ENCODE measurements at regions not wholly inside any gene's neighbourhood (a gene's known extent, or its start where the extent isn't known, plus 50 kb on each side); places are given as distances from the start of the nearest gene placed in this dataset.

DNA sequence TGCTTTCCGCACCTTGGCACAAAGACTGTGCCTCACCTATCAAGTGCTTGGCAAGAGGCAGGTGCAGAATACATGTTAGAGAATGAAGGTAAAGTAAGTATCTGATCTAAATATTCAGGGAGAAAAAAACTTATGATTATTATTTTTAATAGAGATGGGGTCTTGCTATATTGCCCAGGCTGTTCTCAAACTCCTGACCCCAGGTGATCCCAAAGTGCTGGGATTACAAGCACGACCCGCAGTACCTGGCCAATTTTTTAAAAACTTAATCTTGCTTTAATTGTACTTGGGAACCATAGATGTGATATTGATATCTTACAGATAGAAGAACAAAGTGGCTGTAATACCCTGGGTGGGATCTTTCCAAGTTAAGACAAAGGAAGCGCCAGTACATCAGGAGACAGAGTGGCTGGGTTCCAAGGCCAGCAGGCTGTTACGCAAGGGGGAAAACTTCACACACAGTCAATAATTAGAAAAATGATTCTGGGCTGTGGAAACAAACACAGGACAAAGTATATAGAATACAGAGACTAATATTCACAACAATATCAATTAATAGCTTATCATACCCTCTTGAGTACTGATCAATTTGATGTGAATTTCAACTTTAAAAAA is 58.6 kb upstream of the ATP1A1 start (continued):
- TF ChIP-seq, protein P1, sequence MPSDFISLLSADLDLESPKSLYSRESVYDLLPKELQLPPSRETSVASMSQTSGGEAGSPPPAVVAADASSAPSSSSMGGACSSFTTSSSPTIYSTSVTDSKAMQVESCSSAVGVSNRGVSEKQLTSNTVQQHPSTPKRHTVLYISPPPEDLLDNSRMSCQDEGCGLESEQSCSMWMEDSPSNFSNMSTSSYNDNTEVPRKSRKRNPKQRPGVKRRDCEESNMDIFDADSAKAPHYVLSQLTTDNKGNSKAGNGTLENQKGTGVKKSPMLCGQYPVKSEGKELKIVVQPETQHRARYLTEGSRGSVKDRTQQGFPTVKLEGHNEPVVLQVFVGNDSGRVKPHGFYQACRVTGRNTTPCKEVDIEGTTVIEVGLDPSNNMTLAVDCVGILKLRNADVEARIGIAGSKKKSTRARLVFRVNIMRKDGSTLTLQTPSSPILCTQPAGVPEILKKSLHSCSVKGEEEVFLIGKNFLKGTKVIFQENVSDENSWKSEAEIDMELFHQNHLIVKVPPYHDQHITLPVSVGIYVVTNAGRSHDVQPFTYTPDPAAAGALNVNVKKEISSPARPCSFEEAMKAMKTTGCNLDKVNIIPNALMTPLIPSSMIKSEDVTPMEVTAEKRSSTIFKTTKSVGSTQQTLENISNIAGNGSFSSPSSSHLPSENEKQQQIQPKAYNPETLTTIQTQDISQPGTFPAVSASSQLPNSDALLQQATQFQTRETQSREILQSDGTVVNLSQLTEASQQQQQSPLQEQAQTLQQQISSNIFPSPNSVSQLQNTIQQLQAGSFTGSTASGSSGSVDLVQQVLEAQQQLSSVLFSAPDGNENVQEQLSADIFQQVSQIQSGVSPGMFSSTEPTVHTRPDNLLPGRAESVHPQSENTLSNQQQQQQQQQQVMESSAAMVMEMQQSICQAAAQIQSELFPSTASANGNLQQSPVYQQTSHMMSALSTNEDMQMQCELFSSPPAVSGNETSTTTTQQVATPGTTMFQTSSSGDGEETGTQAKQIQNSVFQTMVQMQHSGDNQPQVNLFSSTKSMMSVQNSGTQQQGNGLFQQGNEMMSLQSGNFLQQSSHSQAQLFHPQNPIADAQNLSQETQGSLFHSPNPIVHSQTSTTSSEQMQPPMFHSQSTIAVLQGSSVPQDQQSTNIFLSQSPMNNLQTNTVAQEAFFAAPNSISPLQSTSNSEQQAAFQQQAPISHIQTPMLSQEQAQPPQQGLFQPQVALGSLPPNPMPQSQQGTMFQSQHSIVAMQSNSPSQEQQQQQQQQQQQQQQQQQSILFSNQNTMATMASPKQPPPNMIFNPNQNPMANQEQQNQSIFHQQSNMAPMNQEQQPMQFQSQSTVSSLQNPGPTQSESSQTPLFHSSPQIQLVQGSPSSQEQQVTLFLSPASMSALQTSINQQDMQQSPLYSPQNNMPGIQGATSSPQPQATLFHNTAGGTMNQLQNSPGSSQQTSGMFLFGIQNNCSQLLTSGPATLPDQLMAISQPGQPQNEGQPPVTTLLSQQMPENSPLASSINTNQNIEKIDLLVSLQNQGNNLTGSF (CRISPR knock-in tag; IDR thresholded peaks at IDR 0.05): no peak
- TF ChIP-seq NFIC (IDR thresholded peaks at IDR 0.05; ENCODE audit: low read length) (peak; percentile 48; the same call in 1 of the 2 replicates), ZNF552 (CRISPR knock-in tag; IDR thresholded peaks at IDR 0.05; ENCODE audit: borderline replicate concordance) (no peak), SALL1 (CRISPR knock-in tag; IDR thresholded peaks at IDR 0.05) (peak; percentile 95), SRSF4 (IDR thresholded peaks at IDR 0.05; ENCODE audit: low read depth, low read length, poor library complexity, severe bottlenecking) (no peak), MYC (CRISPR knock-in tag; IDR thresholded peaks at IDR 0.05; ENCODE audit: borderline replicate concordance) (no peak), ZNF720 (CRISPR knock-in tag; IDR thresholded peaks at IDR 0.05) (no peak), ZSCAN29 (CRISPR knock-in tag; conservative IDR thresholded peaks at IDR 0.05) (no peak), KDM4B (CRISPR knock-in tag; IDR thresholded peaks at IDR 0.05) (0 out of 2 replicates have a peak, but pooled peaks have one; percentile 29), ZNF260 (CRISPR knock-in tag; IDR thresholded peaks at IDR 0.05; ENCODE audit: borderline replicate concordance, low read depth) (no peak), ZSCAN21 (CRISPR knock-in tag; IDR thresholded peaks at IDR 0.05; ENCODE audit: borderline replicate concordance) (no peak), ZNF546 (CRISPR knock-in tag; conservative IDR thresholded peaks at IDR 0.05) (no peak), SP2 (CRISPR knock-in tag; IDR thresholded peaks at IDR 0.05) (no peak)
- TF ChIP-seq, protein P2, sequence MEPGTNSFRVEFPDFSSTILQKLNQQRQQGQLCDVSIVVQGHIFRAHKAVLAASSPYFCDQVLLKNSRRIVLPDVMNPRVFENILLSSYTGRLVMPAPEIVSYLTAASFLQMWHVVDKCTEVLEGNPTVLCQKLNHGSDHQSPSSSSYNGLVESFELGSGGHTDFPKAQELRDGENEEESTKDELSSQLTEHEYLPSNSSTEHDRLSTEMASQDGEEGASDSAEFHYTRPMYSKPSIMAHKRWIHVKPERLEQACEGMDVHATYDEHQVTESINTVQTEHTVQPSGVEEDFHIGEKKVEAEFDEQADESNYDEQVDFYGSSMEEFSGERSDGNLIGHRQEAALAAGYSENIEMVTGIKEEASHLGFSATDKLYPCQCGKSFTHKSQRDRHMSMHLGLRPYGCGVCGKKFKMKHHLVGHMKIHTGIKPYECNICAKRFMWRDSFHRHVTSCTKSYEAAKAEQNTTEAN (CRISPR knock-in tag; conservative IDR thresholded peaks at IDR 0.05): peak; percentile 68; the same call in 1 of the 2 replicates
- TF ChIP-seq, protein P3, sequence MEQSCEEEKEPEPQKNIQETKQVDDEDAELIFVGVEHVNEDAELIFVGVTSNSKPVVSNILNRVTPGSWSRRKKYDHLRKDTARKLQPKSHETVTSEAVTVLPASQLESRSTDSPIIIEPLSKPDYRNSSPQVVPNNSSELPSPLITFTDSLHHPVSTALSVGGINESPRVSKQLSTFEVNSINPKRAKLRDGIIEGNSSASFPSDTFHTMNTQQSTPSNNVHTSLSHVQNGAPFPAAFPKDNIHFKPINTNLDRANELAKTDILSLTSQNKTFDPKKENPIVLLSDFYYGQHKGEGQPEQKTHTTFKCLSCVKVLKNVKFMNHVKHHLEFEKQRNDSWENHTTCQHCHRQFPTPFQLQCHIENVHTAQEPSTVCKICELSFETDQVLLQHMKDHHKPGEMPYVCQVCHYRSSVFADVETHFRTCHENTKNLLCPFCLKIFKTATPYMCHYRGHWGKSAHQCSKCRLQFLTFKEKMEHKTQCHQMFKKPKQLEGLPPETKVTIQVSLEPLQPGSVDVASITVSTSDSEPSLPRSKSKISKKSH (CRISPR knock-in tag; IDR thresholded peaks at IDR 0.05; ENCODE audit: borderline replicate concordance): no peak
- TF ChIP-seq, protein P4, sequence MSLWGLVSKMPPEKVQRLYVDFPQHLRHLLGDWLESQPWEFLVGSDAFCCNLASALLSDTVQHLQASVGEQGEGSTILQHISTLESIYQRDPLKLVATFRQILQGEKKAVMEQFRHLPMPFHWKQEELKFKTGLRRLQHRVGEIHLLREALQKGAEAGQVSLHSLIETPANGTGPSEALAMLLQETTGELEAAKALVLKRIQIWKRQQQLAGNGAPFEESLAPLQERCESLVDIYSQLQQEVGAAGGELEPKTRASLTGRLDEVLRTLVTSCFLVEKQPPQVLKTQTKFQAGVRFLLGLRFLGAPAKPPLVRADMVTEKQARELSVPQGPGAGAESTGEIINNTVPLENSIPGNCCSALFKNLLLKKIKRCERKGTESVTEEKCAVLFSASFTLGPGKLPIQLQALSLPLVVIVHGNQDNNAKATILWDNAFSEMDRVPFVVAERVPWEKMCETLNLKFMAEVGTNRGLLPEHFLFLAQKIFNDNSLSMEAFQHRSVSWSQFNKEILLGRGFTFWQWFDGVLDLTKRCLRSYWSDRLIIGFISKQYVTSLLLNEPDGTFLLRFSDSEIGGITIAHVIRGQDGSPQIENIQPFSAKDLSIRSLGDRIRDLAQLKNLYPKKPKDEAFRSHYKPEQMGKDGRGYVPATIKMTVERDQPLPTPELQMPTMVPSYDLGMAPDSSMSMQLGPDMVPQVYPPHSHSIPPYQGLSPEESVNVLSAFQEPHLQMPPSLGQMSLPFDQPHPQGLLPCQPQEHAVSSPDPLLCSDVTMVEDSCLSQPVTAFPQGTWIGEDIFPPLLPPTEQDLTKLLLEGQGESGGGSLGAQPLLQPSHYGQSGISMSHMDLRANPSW (CRISPR knock-in tag; IDR thresholded peaks at IDR 0.05; ENCODE audit: borderline replicate concordance): no peak
- TF ChIP-seq, protein P5, sequence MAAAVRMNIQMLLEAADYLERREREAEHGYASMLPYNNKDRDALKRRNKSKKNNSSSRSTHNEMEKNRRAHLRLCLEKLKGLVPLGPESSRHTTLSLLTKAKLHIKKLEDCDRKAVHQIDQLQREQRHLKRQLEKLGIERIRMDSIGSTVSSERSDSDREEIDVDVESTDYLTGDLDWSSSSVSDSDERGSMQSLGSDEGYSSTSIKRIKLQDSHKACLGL (CRISPR knock-in tag; IDR thresholded peaks at IDR 0.05): no peak
- TF ChIP-seq, protein P6, sequence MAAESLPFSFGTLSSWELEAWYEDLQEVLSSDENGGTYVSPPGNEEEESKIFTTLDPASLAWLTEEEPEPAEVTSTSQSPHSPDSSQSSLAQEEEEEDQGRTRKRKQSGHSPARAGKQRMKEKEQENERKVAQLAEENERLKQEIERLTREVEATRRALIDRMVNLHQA (CRISPR knock-in tag; IDR thresholded peaks at IDR 0.05): no peak
